PC-9 (cell line): ENCODE measurements at regions not wholly inside any gene's neighbourhood (a gene's known extent, or its start where the extent isn't known, plus 50 kb on each side); places are given as distances from the start of the nearest gene placed in this dataset.

Source experiments
- BruUV-seq: library from RNA; stranded (reverse); fragments of 400-500 nt; replicated peaks from 2 replicates; lab custom pipeline; 2021; lab: Mats Ljungman, UMichigan
- CTCF ChIA-PET: fragments of 300-600 bp; sonication (Branson Sonifier 250); formaldehyde crosslinking; loops from one replicate; lab custom pipeline; 2022; ENCODE audit warnings: antibody characterized with exemption; lab: Charles Lee
- POLR2A ChIA-PET: fragments of 300-600 bp; sonication (Branson Sonifier 250); formaldehyde crosslinking; loops from one replicate; lab custom pipeline; 2022; ENCODE audit warnings: antibody characterized with exemption; ENCODE audit not compliant: unreplicated experiment; lab: Charles Lee
- DNase-seq, 2 experiments: peaks; one replicate each; pipeline versions ENCODE4 v3.0.0 to v3.0.0-alpha.2; 2015 to 2022; ENCODE audit warnings: mixed read lengths in 1 of 2
- H2AFZ ChIP-seq: fragments of 200-600 bp; sonication (generic); 2 replicates; pipeline ENCODE4 v1.8.1; 2017; ENCODE audit warnings: antibody characterized with exemption
- H3F3A ChIP-seq: fragments of 200-600 bp; sonication (generic); 2 replicates; pipeline ENCODE4 v1.8.1; 2017; ENCODE audit warnings: antibody characterized with exemption, mild to moderate bottlenecking, low read depth; ENCODE audit not compliant: insufficient read depth
- H3K27ac ChIP-seq: fragments of 200-600 bp; sonication (generic); 2 replicates; pipeline ENCODE4 v1.6.1; 2016; ENCODE audit warnings: mixed run types
- H3K27me3 ChIP-seq: fragments of 200-600 bp; sonication (generic); 2 replicates; pipeline ENCODE4 v1.6.1; 2016; ENCODE audit warnings: low read depth, mixed run types; ENCODE audit not compliant: insufficient read depth
- H3K36me3 ChIP-seq: fragments of 200-600 bp; sonication (generic); 2 replicates; pipeline ENCODE4 v1.6.1; 2016; ENCODE audit warnings: low read depth, mixed run types
- H3K4me1 ChIP-seq: fragments of 200-600 bp; sonication (generic); replicated peaks from 2 replicates; pipeline ENCODE4 v1.6.1; 2016; ENCODE audit warnings: mixed run types; ENCODE audit not compliant: insufficient read depth
- H3K4me2 ChIP-seq: fragments of 200-600 bp; sonication (generic); 2 replicates; pipeline ENCODE4 v1.6.1; 2017; ENCODE audit warnings: mixed run types
- H3K4me3 ChIP-seq: fragments of 200-600 bp; sonication (generic); 2 replicates; pipeline ENCODE4 v1.6.1; 2016; ENCODE audit warnings: mixed run types
- H3K79me2 ChIP-seq: fragments of 200-600 bp; sonication (generic); 2 replicates; pipeline ENCODE4 v1.6.1; 2017; ENCODE audit warnings: low read depth, mixed run types
- H3K9me2 ChIP-seq: fragments of 200-600 bp; sonication (generic); 2 replicates; pipeline ENCODE4 v1.8.1; 2017; ENCODE audit warnings: mild to moderate bottlenecking; ENCODE audit not compliant: insufficient read depth
- H3K9me3 ChIP-seq: fragments of 200-600 bp; sonication (generic); 2 replicates; pipeline ENCODE4 v1.8.1; 2016; ENCODE audit warnings: low read depth; ENCODE audit not compliant: insufficient read depth
- H4K20me1 ChIP-seq: fragments of 200-600 bp; sonication (generic); 2 replicates; pipeline ENCODE4 v1.8.1; 2017; ENCODE audit not compliant: insufficient read depth
- CTCF ChIP-seq: fragments of 200-600 bp; sonication (generic); conservative IDR thresholded peaks from 2 replicates; pipeline ENCODE4 v1.6.1; 2017; ENCODE audit warnings: mixed run types, antibody characterized with exemption, mild to moderate bottlenecking, moderate library complexity
- EZH2 ChIP-seq: fragments of 200-600 bp; sonication (generic); IDR thresholded peaks from 2 replicates; pipeline ENCODE4 v1.8.0; 2017; ENCODE audit warnings: antibody characterized with exemption, low read depth
- intact Hi-C: fragments of 100-400 bp; cut with micrococcal nuclease; formaldehyde crosslinking; loops from one replicate; pipeline ENCODE4 v1.10.0; 2022; ENCODE audit not compliant: unreplicated experiment

GRCh38 chr11:129277198-129277843, 85.2 kb upstream of the ARHGAP32 start:
- Histone ChIP-seq H3K36me3 (no peaks in the 10 kb centered on the region), H3K9me3 (no peaks in the 10 kb centered on the region), H3K4me3 (peak overlapping the region; percentile 79; the same call in 1 of the 2 replicates), H3F3A (no peaks in the 10 kb centered on the region), H3K4me2 (peak overlapping the region; percentile 96), H3K79me2 (peaks cover 60% of the 10 kb centered on the region), H3K4me1 (peaks cover 37% of the 10 kb centered on the region), H3K27ac (no peak overlapping the region), H3K27me3 (no peaks in the 10 kb centered on the region), H2AFZ (no peak overlapping the region), H4K20me1 (peaks cover 10% of the 10 kb centered on the region), H3K9me2 (no peaks in the 10 kb centered on the region)
- ChIA-PET POLR2A (no interaction called here), CTCF (no interaction called here)
- DNase-seq: no peak
- TF ChIP-seq CTCF: no peak
- no peak for TF ChIP-seq EZH2
- intact Hi-C loops: loop anchor here (5.0 kb wide), 1 partner anchor 85 kb away; the partner anchor contains the start of gene ARHGAP32
- BruUV-seq: TSS peak; percentile 28

- Histone ChIP-seq H3K27me3 (no peaks in the 10 kb centered on the region), H3K9me2 (no peaks in the 10 kb centered on the region), H3F3A (no peaks in the 10 kb centered on the region), H3K36me3 (no peaks in the 10 kb centered on the region), H3K4me2 (no peak overlapping the region), H3K4me1 (peaks cover 22% of the 10 kb centered on the region), H2AFZ (no peak overlapping the region), H3K4me3 (no peak overlapping the region), H4K20me1 (peaks cover 10% of the 10 kb centered on the region), H3K9me3 (no peaks in the 10 kb centered on the region), H3K27ac (no peak overlapping the region), H3K79me2 (peaks cover 69% of the 10 kb centered on the region)
- no TSS peak for BruUV-seq
- DNase-seq: no peak
- intact Hi-C loops: loop anchor here (1.0 to 5.0 kb wide), 2 partner anchors 32 to 84 kb away; partner anchors contain the start of gene ARHGAP32
- POLR2A ChIA-PET: interaction anchor here (0.8 kb wide), 1 partner anchor 871 kb away, joined by 15 read pairs; no protein-coding TSS in a partner anchor
- no peak for TF ChIP-seq CTCF
- TF ChIP-seq EZH2: no peak
- CTCF ChIA-PET: no interaction called here
Measured at GRCh38 chr11:129275828-129276227, 83.7 kb upstream of the ARHGAP32 start.

GRCh38 chr11:129273944-129274711, 82.0 kb upstream of the ARHGAP32 start:
- Histone ChIP-seq H3K9me3 (no peaks in the 10 kb centered on the region), H3K4me1 (peaks cover 16% of the 10 kb centered on the region), H3K36me3 (0 out of 2 replicates have a peak, but pooled peaks cover 5% of the 10 kb centered on the region), H4K20me1 (peaks cover 10% of the 10 kb centered on the region), H3K4me3 (no peak overlapping the region), H3K27me3 (no peaks in the 10 kb centered on the region), H2AFZ (no peak overlapping the region), H3K79me2 (peaks cover 85% of the 10 kb centered on the region), H3K4me2 (no peak overlapping the region), H3K27ac (no peak overlapping the region), H3K9me2 (no peaks in the 10 kb centered on the region), H3F3A (no peaks in the 10 kb centered on the region)
- BruUV-seq: no TSS peak
- POLR2A ChIA-PET: interaction anchor here (0.6 kb wide), 1 partner anchor 145 kb away, joined by 9 read pairs; no protein-coding TSS in a partner anchor
- no peak for DNase-seq
- intact Hi-C loops: no loop called here
- TF ChIP-seq EZH2: no peak
- no peak for TF ChIP-seq CTCF
- CTCF ChIA-PET: no interaction called here
